GM18858 (cell line): ENCODE measurements at regions not wholly inside any gene's neighbourhood (a gene's known extent, or its start where the extent isn't known, plus 50 kb on each side); places are given as distances from the start of the nearest gene placed in this dataset.

Experiments
- ATAC-seq: cut with Tn5 transposase; IDR thresholded peaks from one replicate; pipeline ENCODE4 v1.9.1; 2021; ENCODE audit not compliant: unreplicated experiment

DNA sequence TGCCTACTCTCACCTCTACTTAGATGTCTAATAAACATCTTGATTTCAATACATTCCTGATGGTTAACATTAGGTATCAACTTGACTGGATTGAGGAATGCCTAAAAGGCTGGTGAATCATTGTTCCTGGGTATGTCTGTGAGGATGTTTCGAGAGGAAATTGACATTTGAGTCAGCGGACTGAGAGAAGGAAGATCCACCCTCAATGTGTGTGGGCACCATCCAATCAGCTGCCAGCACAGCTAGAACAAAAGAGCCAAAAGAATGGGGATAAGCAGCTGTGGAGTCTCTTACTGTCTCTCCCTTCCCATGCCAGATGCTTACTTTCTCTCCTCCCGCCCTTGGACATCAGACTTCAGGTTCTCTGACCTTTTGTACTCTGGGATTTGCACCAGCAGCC, 128.6 kb upstream of the HS3ST5 start:
- no peak for ATAC-seq

DNA sequence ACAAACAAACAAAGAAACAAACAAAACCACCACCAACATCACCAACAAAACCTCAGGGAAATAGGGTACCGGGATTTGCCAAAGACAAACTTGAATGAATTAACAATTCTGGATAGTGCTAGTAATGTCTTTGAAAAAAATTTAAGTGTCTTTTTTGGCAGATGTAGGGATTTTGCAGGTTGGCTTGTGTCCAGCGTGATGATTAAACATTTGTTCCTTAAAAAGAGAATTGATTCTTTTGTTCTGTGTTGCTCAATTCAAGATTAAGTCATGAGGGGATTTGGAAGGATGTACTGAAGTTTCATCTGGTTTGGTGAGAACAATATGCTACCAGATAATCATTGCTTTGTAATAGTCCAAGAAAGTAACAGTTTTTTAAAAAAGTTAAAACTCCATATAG, 125.1 kb upstream of the HS3ST5 start:
- no peak for ATAC-seq

DNA sequence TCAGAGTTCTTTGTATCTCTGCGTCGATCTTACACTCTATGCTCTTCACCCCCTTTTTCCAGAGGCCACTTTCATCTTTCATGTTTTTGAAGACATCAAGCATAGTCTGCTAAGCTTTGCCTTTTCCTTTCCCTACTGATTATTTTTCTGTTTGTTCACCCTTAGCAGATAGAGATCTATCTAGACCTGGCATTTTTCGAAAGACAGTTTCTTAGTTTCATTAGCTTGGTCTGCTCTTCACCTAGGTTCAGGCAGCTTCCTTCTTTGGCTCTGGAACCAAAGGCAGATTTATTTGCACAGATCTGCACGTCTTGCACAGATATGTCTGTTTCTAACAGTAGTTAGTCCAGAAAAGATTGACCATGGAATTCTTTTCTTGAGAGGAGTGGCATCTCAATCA, 122.7 kb upstream of the HS3ST5 start:
- no peak for ATAC-seq

DNA sequence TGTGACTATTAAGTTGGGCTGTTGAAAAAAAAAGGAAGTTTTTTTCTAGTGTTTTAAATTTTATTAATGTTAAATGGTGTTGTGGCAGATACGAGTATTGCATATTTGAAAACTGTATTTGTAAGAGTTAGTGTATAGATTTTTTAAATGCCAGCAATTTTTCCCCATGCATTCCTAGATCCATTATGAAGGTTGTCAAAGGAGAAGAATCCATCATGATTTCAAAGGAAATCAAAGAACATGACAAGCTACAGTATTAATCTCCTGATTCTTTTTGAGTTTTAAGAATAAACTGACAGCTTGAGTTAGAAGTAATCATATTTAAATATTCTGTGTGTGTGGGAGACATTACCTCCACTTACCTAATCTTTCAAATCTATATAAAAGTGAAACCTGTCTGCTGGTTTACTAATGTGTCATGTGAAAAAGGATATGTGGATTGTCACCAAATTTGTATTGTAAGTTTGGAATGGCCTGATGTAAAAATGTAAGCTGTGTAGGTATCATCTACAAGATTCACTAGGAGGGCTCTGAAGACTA, 111.0 kb upstream of the HS3ST5 start:
- no peak for ATAC-seq

DNA sequence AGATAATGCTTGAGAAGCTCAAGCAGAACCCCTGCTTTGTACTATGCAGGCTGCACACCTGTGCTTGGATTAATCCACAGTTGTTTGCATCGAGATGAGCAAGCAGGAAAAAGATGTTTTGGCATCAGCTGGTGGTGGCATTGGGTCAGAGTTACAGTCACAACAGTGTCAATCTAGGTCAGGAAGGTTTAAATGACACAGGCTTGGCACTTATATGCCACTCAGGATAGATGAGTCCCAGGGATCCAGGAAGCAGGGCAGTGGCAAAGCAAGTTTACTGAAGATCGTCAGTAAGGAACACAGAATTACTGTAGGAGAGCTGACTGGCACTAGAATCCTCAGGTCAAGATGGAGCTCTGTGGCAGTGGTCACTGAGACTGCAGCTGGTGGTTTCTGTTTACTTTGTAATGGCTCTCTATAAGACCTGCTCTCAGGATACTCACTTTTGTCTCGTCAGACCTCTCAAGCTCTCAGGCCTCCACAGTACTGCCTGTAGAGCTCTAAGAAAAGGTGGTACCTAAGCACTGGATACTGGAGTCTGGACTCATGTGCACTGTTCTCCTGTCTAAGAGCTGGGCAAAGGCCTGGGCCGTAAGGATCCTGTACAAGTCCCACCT, 110.1 kb upstream of the HS3ST5 start:
- ATAC-seq: no peak

DNA sequence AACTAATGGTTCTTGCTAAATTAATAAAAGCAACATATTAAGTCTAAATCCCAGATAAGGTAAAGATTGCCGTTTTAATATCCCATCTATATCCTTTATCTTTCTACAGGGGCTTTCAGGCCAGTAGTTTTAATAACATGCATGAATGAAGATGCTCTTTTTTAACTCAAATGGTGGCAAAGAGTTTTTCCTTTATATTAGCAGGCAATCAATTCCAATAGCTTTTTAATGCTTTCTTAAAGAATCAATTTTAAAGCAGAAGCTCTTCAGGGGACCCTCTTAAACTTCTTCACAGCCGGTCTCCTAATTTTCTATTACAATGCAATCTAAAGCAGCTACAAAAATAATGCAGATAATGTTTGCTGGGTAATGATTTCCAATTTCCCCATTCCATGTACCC, 107.8 kb upstream of the HS3ST5 start:
- ATAC-seq: no peak

DNA sequence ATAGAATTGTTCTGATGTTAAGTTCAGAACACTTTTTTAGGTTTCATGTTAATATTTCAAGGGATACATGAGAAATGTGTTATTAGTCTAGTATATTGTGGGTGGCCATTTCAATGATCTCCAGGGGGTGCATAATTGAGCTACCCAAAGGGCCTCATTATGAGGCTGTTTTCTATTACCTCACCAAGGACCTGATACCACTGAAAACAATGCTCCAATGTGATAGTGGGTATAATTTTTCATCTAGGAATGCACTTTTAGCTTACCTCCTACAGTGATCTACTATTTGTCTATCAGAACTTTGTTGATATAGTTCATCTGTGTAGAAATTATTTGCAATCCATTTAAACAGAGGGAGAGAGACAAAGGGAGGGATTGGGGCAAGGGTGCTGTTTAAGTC, 106.8 kb upstream of the HS3ST5 start:
- no peak for ATAC-seq

DNA sequence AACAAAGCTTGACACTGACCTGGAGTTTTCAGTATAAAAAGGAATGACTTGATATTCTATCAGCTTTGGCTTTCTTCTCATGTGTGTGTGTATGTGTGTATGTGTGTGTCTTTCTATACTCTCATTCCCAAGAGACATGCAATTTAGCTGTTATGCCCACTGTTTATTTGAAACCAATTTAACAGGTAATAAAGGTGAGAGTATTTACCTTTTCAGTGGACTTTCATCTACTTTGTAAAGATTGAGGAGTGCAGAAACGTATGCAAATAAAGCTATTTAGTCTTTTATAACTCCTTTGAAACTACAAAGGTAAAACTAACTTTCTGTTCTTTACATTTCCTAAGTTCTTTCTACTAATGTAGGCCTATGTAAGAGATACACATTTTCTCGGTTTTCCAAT, 103.5 kb upstream of the HS3ST5 start:
- ATAC-seq: no peak

DNA sequence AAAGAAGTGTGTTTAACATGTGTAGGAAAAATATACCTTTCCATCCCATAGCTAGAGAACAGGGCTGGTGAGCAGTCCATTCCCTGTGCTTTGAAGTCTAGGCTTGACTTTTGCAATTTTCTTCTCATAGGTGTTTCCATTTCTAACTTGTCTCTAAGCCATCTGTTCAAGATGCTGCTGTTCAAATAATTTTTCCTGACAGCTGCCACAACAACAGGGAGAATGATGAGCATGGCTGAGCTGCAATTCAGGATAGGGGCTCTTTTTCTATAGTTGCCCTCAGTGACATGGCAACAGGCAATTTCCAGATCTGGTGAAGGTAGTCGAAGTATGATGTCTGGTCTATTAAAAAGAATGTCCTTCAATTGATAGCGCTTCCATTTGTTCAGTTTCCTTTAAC, 103.0 kb upstream of the HS3ST5 start:
- ATAC-seq: no peak

DNA sequence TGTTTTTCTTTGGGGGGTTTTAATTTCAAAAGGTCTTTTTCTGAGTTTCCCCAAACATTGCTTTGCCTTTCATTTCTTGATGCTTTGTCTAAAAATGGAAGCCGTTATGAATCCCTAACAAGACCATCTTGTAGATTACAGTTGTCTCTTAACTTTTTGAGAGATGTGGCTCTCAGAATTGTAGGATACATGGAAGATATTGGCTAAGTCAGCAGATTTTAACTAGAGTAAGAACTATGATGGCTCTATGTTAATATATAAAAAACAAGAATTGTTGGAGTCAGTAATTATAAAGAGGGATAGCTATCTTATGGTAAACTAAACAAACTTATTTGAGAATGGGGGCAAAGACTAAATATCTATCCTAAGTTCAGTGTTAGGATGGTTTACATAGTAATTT, 96.6 kb upstream of the HS3ST5 start:
- no peak for ATAC-seq

DNA sequence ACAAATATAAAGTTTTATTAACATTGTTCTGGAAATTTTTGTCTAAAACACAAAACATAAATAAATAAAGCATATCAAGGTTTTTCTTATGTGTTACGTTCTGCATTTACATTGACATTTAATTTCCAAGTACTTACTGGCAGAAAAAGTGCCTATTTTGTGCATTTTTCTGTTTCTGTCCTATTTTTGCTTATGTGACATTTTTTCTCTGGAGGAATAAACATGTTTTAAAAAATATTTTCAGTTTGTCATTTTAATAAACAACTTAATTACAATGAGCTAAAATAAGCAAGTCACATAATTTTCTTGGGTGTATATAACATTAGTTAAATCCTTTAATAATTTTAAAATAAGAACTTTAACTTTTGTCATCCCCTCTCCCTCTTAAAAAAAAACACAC, 94.4 kb upstream of the HS3ST5 start:
- no peak for ATAC-seq

DNA sequence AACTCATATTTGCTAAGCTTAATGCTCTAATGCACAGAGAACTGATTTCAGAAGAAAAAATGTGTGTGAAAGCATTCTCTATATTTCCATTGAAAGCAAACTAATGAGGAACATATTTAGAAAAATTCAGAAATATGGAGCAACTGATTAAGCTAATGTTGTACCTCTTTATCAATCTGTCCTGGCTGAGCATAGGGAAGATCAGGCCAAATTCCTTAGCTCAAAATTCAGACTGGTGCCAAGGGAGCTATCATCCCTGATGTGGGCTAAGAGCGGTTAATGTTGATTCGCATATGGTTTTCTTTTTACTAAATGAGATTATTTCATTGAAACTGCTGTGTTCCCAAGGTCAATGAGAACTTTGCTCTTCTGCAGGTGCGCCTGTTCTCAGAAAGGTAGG, 93.9 kb upstream of the HS3ST5 start:
- ATAC-seq: no peak

DNA sequence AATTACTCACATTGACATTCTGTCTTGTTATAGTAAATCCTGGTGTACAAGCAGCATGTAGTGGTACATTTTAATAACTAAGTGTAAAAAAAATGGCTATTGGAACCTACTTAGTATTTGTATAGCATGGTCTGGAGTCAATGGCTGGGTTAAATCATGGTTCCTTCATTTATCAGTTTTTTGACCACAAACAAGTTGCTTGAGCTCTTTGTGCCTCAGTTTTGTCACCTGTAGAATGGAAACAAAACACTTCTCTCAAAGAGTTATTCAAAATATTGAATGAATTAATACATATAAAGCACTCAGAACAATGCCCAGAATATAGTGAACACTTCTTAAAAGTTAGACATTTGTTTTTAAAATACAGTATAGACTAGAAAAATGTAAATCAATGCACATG, 93.2 kb upstream of the HS3ST5 start:
- ATAC-seq: no peak

DNA sequence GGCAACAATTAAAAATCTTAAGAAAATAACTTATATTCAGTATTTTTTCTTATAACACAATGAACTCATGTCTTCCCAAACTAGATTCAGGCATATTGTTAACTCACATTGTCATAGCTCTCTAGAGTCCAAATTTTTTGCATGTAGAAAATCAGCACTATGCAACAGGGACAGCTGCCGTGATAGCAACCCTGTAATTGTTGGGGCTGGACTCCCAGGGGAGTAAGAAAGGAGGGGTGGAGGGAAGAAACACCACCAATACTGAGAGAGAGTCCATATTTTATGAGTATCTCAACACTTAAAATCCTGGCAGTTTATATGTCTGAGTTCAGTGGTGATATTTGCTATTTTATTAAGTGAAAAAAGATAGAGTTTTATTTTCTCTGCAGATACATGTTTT, 89.6 kb upstream of the HS3ST5 start:
- no peak for ATAC-seq

DNA sequence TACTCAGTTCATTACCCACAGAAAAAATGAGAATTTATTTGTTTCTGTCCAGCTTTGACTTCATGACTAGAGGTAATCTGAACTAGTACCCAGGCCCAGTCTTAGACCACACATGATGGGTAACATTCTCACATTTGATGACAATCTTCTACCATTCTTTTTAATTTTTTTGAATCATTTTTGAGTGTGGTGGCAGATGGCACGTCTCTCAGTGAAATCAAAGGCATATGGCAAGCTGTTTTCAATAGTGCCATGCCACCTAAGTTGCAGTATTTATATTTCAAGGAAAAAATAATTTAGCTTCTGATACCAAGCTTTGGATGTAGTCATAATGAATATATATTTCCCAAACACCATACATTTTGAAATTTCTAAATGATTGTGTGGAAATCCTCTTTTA, 88.8 kb upstream of the HS3ST5 start:
- ATAC-seq: no peak

DNA sequence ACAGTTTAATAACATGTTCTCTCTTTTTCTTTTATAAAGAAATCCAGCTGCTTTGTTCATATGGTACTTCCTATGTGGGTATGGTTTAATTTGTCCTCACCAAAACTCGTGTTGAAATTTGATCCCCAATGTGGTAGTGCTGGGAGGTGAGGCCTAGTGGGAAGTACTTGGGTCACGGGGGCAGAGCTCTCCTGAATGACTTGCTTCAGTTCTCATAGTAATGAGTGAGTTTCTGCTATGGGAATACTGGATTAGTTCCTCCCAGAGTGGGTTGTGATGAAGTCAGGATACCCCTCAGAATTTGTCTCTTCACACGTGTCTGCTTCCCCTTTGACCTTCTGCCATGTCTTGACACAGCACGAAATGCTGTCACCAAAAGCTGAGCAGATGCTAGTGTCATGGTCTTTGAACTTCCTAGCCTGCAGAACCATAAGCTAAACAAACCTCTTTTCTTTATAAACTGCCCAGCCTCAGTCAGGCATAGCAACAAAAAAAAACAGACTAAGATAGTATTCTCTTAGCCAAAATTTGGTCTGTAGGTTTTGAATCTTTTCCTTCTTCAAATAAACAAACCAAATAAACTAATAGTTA, 87.8 kb upstream of the HS3ST5 start:
- no peak for ATAC-seq

DNA sequence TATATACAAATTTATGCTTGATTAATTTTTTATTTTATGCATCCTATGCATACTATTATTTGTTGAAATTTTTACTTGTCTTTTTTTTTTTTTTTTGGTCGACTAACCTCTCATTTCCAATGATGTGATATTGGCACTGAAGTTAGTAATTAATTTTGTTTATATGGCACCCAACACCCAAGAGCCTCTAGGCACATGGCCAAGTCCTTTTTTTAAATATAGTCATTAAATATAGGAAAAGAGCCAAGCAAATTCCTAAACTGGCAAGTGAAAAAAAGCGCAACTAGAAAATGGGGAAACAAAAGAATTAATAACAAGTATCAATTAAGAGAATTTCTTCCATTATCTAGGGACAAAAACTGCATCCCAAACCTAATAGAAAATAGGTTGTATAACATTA, 85.5 kb upstream of the HS3ST5 start:
- no peak for ATAC-seq

DNA sequence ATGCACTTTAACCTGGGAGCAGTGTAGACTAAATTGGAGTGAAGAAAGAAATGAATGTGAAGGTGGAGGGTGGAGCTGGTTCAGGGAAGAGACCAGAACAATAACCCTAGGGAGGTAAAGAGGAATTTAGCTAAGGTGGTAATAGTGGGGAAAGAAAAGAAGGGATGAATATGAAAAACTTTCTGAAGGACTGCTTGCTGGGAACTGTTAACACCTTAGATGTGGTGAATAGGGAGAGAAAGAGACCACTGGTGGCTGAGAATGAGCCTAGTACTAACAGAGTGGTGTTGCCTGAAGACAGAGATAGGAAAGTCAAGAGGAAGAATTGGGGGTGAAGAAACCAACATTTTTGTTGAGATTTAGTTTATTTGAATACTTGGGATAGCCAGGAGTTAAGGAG, 78.4 kb upstream of the HS3ST5 start:
- ATAC-seq: no peak

DNA sequence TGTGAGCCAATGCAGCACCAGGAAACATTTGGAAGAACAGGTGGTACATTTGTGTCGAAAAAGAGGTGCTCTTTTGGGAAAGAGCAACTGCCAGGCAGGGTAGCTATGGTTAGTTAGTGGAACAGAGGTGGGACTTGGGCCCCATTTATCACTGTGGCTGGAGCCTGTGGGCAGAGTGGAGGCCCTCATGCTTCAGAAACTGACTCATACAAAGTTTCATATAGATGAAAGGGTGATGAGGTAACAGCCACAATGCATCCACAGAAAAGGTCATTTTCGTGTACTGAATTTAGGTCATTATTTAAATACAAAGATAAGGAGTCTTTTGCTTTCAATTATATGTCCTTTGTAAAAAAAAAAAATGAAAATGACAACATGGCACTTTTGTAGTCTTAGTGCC, 76.4 kb upstream of the HS3ST5 start:
- peak; percentile 93 for ATAC-seq

DNA sequence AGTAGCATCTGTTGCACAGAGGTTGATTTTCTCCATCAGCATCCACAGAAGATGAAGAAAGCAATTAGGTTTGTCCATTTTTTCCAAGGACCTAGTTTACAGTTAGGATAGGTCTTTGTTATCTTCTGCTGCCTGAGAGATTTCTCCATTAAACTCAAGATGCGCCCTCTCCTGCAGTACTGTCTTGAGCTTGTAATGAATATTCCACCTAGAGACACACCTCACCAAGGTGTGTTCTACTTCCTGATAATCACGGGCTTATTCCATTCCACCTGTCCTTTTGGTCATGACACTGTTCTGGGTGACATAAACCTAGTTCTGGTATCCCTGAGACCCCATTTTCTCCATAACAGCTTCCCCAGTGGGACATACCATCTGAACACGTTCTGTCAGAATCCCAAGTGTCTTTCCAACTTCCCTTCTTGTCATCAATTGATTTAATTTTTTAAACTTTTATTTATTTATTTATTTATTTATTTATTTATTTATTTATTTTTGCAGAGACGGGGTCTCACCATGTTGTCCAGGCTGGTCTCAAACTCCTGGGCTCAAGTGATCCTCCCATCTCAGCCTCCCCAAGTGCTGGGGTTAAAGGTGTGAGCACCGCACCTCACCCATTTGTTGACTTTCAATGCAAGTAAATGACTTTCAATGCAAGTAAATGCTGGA, 75.6 kb upstream of the HS3ST5 start:
- ATAC-seq: no peak

DNA sequence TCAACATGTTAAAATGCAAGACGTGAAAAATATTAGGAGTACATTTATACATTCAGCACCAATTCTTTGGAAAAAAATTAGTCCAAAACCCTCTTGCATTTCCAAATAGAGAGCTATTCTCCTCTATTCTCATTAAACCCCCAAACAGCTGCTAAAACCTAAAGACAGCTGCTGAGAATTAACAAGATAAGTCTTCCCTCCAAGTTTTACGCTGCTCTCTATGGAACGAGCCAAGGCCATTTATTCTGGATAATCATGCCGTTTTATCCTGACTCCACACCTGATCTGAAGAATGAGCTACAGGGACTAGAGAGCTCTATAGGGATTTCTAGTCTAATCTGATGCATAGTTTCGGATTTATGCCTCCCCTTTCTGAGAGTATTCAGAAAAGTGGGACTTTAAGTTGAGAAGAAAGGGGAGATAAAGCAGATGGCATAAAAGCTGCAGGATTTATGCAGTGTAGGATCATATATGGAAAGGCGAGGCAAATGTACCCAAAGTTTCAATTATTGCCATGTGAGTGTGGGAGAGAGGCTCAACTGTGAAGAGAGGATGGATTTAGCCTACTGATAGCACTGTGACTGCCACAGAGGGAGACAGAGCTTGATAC, 64.7 kb upstream of the HS3ST5 start:
- no peak for ATAC-seq

DNA sequence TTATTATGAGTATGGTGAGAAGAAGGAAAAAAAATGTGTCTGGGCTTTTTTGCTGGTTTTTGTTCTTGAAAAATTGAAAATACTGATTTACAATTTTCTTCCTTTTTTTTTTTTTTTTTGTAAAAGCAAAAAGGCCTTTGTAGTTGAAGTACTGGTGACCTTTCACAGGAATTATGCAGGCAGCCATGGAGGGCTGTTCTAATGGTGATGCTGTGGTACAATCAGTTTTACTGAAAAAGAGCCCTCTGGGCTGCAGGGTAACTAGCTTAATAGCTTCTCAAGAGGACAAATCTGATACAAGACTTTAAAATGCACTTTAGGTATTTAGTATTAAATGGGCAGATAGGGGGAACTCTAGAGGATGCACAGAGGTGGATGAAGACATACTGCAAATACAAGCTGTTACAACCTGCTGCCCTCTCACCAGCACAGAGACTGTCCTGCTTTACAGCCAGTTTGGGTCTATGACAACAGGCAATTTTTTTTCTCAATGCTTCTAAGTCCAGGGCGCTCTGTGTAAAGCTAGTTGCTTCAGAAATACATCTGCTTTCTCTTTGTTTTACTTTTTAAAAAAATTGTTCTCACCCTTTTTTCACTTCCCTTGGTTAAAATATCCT, 61.6 kb upstream of the HS3ST5 start:
- ATAC-seq: no peak
